HG03175 (cell line): ENCODE measurements at regions not wholly inside any gene's neighbourhood (a gene's known extent, or its start where the extent isn't known, plus 50 kb on each side); places are given as distances from the start of the nearest gene placed in this dataset.
"Not testable (repeated sequence)": the region's sequence is repeated elsewhere in the genome, so short reads cannot be mapped to it uniquely, and the experiment has no call there.

Experiments
- ATAC-seq: cut with Tn5 transposase; IDR thresholded peaks from one replicate; pipeline ENCODE4 v1.9.1; 2021; ENCODE audit warnings: mild to moderate bottlenecking, moderate library complexity; ENCODE audit not compliant: unreplicated experiment

GRCh38 chr15:93759629-93760028, 471.7 kb upstream of the MCTP2 start:
- no peak for ATAC-seq

GRCh38 chr15:93758824-93759223, 472.5 kb upstream of the MCTP2 start:
- ATAC-seq = no peak

- no peak for ATAC-seq
Measured at GRCh38 chr15:93748710-93749109, 482.7 kb upstream of the MCTP2 start.

GRCh38 chr15:93734976-93735375, 496.4 kb upstream of the MCTP2 start:
- ATAC-seq = not testable (repeated sequence)

DNA sequence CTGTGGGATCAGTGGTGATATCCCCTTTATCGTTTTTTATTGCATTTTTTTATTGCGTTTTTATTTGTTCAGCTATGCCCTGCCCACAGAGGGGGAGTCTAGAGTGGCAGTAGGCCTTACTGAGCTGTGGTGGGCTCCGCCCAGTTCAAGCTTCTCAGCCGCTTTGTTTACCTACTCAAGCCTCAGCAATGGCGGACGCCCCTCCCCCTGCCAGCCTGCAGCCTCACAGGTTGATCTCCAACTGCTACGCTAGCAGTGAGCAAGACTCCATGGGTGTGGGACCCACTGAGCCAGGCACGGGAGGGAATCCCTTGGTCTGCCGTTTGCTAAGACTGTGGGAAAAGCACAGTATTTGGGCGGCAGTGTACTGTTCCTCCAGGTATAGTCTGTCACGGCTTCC, 500.6 kb upstream of the MCTP2 start:
- ATAC-seq = no peak

GRCh38 chr15:93722165-93722564, 509.2 kb upstream of the MCTP2 start:
- no peak for ATAC-seq

DNA sequence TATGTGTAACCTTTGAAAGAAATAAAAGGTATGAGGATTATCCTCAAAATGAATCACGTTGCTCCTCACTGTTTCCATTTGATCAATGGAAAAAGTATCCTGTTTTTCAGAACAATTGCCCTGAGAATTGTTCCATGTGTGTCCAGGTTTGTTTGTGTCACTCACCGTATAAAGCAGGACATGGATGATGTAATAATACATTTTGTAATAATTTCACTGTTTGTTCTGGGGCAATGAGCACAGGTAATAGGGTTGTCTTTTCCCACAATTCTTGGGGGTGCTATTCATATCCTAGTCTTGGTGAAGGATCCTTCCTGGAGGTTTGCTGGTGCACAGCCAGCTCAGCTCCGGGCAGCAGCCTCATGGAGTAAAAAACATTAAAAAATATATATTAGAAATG, 510.8 kb upstream of the MCTP2 start:
- no peak for ATAC-seq

- ATAC-seq = no peak
Measured at GRCh38 chr15:93719921-93720351, 511.4 kb upstream of the MCTP2 start.

DNA sequence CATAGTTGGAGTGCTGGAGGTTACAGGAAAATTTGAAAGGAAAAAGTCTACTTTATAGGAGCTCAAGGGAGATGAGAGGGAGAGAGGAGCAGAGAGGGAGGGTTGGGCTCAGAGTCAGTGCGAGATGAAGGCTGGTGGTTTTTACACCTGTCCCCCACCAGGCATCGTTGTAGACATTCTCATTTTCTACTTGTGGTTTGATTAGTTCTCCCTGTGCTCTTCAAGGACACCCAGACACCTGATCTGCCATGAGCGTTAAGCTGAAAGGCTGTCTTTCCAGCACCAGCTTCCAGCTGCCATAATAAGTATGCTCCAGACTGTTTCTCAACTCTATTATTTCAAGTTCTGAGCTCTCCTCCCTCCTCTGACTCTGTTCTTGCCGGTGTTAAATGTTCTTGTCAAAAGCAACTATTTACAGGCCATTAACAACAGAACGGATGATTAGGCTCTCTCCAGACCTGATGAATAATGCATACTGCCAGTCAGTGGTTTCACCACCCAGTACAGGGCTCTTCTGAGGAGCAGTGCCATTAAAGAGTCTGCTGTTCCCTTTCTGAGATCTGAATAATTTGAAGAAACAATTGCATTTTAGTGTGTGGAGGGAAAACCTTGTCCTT, 514.6 kb upstream of the MCTP2 start:
- no peak for ATAC-seq

GRCh38 chr15:93709708-93710107, 521.7 kb upstream of the MCTP2 start:
- ATAC-seq = no peak

- no peak for ATAC-seq
Measured at GRCh38 chr15:93708724-93709445, 522.5 kb upstream of the MCTP2 start.

DNA sequence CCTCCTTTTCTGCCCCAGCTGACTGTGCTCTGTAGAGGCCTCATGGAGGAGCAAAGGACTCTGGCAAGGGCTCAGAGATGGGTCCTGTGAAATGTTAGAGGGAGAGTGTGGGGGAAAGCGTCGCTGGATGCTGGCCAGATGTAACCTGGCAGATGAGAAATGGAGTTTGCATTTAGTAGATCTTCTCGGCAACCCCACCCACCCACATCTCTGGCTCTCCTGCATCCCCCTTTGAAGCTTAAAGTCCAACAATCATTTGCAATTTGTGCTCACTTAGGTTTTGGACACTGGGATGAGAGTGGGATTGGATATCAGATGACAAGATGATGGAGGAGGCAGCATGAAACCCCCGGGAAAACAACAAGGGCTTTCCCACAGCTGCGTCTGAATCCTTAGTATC, 523.6 kb upstream of the MCTP2 start:
- no peak for ATAC-seq

DNA sequence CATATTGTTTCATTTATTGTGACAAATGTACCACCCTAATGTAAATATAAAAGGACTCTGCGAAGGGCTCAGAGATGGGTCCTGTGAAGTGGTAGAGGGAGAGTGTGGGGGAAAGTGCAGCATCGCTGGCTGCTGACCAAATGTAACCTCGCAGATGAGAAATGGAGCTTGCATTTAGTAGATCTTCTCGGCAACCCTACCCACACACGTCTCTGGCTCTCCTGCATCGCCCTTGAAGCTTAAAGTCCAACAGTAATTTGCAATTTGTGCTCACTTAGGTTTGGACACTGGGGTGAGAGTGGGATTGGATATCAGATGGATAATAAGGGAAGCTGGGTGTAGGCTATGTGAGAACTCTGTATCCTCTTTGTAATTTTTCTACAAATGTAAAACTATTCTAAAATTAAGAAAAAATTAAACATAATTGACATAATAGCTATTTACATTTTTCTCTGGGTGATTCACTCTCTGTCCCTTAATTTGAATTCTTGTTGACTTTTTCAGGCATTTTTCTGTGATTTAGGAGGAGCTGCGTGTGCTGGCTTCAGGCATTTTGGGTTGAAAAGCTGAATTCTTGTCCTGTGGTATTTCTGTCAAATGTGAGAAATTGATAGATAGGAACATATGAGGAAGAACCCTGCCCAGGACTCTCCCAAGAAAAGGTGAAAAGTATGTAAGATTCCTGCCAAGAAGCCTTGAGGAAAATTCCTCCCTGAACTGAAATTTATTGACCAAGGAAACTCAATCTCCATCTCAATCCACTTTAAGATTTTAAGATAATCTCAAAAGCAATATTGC, 524.7 kb upstream of the MCTP2 start:
- no peak for ATAC-seq

GRCh38 chr15:93705753-93706455, 525.5 kb upstream of the MCTP2 start:
- ATAC-seq = no peak

GRCh38 chr15:93703092-93703739, 528.1 kb upstream of the MCTP2 start:
- ATAC-seq = no peak

DNA sequence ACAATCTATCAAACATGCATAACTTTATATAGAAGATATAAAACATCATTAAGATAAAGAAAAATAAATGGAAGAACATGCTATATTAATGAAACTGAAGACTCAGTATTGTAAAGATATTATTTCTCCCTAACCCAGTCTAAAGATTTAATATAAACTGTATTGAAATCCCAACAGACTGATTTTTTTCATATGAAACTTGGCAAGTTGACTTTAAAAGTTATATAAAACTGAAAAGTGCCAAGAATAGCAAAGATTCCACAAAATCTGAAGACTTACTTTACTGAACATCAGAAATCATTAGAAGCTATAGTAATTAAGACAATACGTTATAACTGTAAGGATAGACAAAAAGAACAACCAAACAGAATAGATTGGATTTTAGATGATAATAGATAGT, 531.3 kb upstream of the MCTP2 start:
- no peak for ATAC-seq

DNA sequence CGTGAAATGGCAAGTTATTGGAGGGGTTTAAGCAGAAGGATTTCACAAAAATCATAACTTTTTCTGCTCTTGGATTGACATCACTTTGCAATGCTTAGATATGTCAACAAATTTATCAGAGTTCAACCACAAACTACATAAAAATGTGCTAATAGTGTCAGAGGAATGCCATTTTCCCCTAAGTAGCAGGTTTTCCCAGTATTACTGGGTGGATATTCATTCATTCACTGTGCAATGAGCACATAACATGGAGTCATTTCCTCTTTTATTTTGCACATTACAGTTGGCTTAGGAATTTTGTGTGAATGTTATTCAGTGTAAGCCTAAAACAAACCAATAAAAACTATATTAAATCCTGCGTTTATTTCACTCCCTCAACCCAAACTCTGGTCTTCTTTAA, 537.3 kb upstream of the MCTP2 start:
- ATAC-seq = no peak

DNA sequence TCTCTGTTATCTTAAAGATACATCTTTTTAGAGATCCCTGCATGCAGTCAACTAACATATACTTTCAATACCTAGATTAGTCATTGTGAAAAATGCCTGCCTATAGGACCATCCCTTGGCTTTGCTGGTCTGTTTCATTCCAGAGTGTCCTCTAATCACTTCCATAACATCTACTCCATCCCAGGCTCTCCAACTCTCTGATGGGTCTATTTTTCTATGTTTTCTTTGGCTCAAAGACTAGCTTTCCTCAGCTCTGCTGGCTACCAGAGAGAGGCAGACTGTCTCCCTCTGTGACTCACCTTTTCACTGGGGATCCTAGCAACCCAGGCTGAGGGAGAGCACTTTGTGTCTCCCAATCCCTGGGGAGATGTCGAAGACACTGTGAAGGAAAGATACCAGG, 547.7 kb upstream of the MCTP2 start:
- no peak for ATAC-seq

- ATAC-seq = no peak
Measured at GRCh38 chr15:93671387-93671943, 559.9 kb upstream of the MCTP2 start.

- ATAC-seq = no peak
Measured at GRCh38 chr15:93670931-93671330, 560.4 kb upstream of the MCTP2 start.
